ENCODE measurements at regions not wholly inside any gene's neighbourhood (a gene's known extent, or its start where the extent isn't known, plus 50 kb on each side); places are given as distances from the start of the nearest gene placed in this dataset.

GRCh38 chr2:203603456-203604389 lies 68.6 kb upstream of the RAPH1 start:
- no peak overlapping the region for H3K4me2 ChIP-seq
- H3K27ac Mint-ChIP-seq = no peak overlapping the region

More at GRCh38 chr2:203603456-203604389, 68.6 kb upstream of the RAPH1 start:
- Mint-ChIP-seq H3K27me3 (ENCODE audit: insufficient read depth, low read depth, poor library complexity) (peaks cover 3% of the 10 kb centered on the region), H3K4me1 (peaks cover 13% of the 10 kb centered on the region; the same call in 2 of the 3 replicates), H3K36me3 (ENCODE audit: low read depth) (no peaks in the 10 kb centered on the region), H3K9me3 (no peaks in the 10 kb centered on the region; the same call in 1 of the 3 replicates), H3K4me3 (no peak overlapping the region)
- Histone ChIP-seq H3K4me3 (no peak overlapping the region), H4K20me1 (replicated peaks; ENCODE audit: insufficient read depth) (no peaks in the 10 kb centered on the region), H3K27ac (ENCODE audit: low read depth) (no peak overlapping the region), H3K36me3 (ENCODE audit: insufficient read depth) (no peaks in the 10 kb centered on the region), H3K4me1 (ENCODE audit: insufficient read depth) (peaks cover 15% of the 10 kb centered on the region), H3F3A (replicated peaks; ENCODE audit: low read depth) (0 out of 2 replicates have a peak, but pooled peaks cover 3% of the 10 kb centered on the region), H3K79me2 (replicated peaks; ENCODE audit: insufficient read depth) (no peaks in the 10 kb centered on the region), H3K9me2 (ENCODE audit: insufficient read depth) (no peaks in the 10 kb centered on the region), H3K27me3 (ENCODE audit: insufficient read depth) (no peaks in the 10 kb centered on the region), H2AFZ (no peak overlapping the region; the same call in 1 of the 2 replicates)
- TF ChIP-seq ZNF114 (CRISPR knock-in tag; IDR thresholded peaks at IDR 0.05) (no peak), CTCF (conservative IDR thresholded peaks at IDR 0.05; ENCODE audit: low read depth in 2 of 2) (no peak), STAT1 (IDR thresholded peaks at IDR 0.05; ENCODE audit: unreplicated experiment) (no peak), NANOG (IDR thresholded peaks at IDR 0.05; ENCODE audit: borderline replicate concordance) (no peak), EZH2phosphoT487 (IDR thresholded peaks at IDR 0.05; ENCODE audit: unreplicated experiment) (no peak), JUNB (IDR thresholded peaks at IDR 0.05; ENCODE audit: unreplicated experiment) (no peak), ZNF462 (CRISPR knock-in tag; IDR thresholded peaks at IDR 0.05) (no peak), CREB1 (CRISPR knock-in tag; IDR thresholded peaks at IDR 0.05; ENCODE audit: low read depth) (no peak), POLR2AphosphoS5 (IDR thresholded peaks at IDR 0.05; ENCODE audit: low read depth) (no peak), ETS1 (IDR thresholded peaks at IDR 0.05) (no peak), REST (IDR thresholded peaks at IDR 0.05; ENCODE audit: unreplicated experiment) (no peak)
- ATAC-seq (no peak), DNase-seq (ENCODE audit: low spot score) (no peak)
